ENCODE measurements at regions not wholly inside any gene's neighbourhood (a gene's known extent, or its start where the extent isn't known, plus 50 kb on each side); places are given as distances from the start of the nearest gene placed in this dataset.
"Not testable (repeated sequence)": the region's sequence is repeated elsewhere in the genome, so short reads cannot be mapped to it uniquely, and the experiment has no call there.

GRCh38 chr4:159855731-159856130 lies 752.9 kb downstream of the RAPGEF2 start:
- DNase-seq (ENCODE audit: low spot score), result no peak

- no peak for DNase-seq (ENCODE audit: low spot score)
Measured at GRCh38 chr4:159856451-159856850, 753.6 kb downstream of the RAPGEF2 start.

DNA sequence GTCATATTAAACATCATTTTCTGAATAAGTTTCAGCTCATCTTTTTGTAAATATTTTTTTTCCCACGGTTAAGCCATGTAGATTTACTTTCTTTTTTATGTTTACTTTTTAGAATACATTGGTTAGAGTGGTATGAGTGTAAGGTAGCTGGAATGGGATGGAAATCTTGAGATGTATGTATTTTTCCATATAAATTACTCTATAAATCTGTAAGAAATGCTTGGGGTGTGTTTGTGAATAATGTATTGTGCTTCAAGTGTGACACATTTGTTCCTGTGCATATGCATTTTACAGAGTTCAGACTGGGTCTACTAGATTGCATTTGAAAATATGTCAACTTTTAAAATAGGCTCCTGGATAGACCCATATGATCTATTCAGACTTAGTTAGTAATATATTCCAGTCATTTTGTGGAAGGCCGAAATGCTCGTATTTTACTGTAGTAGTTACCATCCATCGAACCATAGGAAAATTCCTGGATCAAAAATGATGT lies 756.8 kb downstream of the RAPGEF2 start:
- no peak for DNase-seq (ENCODE audit: low spot score)

- DNase-seq (ENCODE audit: low spot score), result no peak
Measured at GRCh38 chr4:159860945-159861344, 758.1 kb downstream of the RAPGEF2 start.

DNA sequence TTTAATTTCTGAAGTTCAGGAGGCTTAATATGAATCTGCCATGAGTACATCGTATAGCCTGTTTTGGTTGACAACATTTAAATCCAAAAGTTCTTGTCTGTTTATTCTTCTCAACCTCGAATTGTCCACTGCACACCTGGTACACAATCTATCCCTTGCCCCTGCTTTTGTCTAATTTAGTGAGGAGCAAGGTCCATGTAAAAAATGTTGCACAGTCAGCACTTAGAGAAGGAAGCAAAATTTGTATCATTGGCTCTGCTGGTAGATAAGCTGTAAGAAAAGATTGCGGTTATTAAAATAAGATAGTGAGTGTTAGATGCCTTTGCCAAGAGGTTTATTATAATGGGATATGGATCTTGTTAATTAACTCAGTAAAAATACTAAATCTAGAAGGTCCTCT lies 761.5 kb downstream of the RAPGEF2 start:
- DNase-seq (ENCODE audit: low spot score), result no peak

GRCh38 chr4:159867673-159868072 lies 764.8 kb downstream of the RAPGEF2 start:
- DNase-seq (ENCODE audit: low spot score), result no peak

GRCh38 chr4:159868936-159869335 lies 766.1 kb downstream of the RAPGEF2 start:
- DNase-seq (ENCODE audit: low spot score), result not testable (repeated sequence)

- no peak for DNase-seq (ENCODE audit: low spot score)
Measured at GRCh38 chr4:159871141-159871540, 768.3 kb downstream of the RAPGEF2 start.

- DNase-seq (ENCODE audit: low spot score), result no peak
Measured at GRCh38 chr4:159881158-159881557, 778.3 kb downstream of the RAPGEF2 start.

- no peak for DNase-seq (ENCODE audit: low spot score)
Measured at GRCh38 chr4:159884989-159885388, 782.1 kb downstream of the RAPGEF2 start.

DNA sequence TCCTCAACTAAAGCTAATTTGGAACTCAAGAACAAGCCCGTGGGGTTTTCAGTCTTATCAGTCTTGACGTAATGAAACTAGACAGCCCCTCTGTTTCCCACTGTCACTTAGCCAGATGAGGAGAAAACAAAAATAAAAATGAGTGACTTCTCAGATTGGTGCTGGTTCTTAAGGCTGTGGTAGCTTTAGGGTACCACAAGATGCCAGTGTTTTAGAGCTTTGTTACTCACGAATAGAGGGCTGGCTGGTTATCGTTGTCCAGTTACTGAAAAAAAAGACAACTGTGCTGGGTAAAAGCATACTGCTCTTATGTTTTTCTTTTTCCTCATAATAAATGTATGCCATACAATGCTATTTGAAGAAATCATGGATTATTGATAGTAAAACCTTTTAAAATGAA lies 796.7 kb downstream of the RAPGEF2 start:
- no peak for DNase-seq (ENCODE audit: low spot score)

DNA sequence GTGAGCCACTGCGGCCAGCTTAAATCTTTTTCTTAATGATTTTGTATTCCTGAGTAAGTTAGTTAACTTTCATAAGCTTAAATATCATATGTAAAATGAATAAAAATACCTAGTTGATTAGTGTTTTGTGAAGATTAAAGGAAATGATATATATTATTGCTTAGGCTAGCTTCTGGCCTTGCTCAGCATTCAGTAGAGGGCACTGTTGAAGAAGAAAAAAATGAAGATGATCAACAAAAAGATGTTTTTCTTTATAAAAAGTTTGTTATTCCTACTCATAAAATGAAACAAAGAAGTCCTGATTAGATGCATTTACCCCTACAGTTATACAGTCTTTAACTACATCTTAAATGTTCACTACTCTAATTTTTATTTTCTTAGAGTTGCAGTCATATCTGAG lies 797.7 kb downstream of the RAPGEF2 start:
- no peak for DNase-seq (ENCODE audit: low spot score)

GRCh38 chr4:159902648-159903047 lies 799.8 kb downstream of the RAPGEF2 start:
- no peak for DNase-seq (ENCODE audit: low spot score)

GRCh38 chr4:159904906-159905305 lies 802.0 kb downstream of the RAPGEF2 start:
- no peak for DNase-seq (ENCODE audit: low spot score)

DNA sequence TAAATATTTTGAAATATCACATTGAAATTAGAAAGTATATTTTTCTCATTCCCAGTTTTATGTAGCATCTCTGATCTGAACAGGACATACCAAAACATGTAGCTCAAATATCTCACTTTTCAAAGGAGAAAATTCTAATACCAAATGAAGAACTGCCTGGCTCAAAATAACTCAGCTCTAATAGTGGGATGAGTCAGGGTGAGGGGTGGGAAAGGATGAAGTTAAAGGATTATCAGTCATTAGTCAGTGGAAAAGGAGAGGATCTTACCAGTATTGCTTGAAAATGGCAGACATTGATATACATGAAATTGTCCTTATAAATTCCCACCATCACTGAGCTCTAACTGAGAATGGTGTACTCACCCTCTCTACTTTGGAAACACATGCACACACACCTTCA lies 803.2 kb downstream of the RAPGEF2 start:
- no peak for DNase-seq (ENCODE audit: low spot score)

DNA sequence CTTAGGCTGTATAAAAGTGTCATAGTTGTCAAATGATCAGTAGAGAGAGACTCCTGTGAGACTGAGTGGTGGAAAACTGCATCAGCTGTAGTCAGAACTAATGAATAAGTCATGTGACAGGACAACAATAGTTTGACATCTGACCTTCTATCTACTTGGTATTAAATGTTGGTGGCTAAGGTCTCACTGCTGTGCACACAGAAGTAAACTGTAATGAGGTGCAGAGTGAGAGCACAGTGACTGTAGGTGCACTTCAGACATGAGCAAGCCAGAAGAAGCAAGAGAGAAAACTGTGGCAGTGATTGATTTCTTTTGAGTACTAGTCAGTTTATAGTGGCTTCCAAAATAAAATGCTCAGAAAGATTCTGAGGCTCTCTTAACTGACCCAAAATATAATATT lies 803.6 kb downstream of the RAPGEF2 start:
- no peak for DNase-seq (ENCODE audit: low spot score)

DNA sequence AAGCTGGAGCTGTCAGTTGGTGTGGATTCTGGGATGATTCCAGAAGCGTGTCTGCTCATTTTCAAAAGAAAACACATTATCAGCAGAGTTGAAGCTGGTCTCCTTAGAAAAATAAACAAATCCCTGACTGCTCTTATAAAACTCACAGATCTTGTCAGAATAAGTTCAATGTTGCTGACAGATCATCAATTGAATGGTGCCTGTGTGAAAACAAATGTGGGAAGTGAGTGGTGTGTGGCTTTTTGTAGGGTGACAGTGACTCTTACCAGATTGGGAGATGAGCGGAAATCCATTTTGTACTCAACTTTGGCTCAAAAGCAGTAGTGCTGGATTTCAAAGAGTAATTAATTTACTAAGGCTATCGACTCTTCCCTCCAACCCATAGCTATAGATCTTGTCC lies 807.8 kb downstream of the RAPGEF2 start:
- DNase-seq (ENCODE audit: low spot score), result no peak

- no peak for DNase-seq (ENCODE audit: low spot score)
Measured at GRCh38 chr4:159922119-159922518, 819.2 kb downstream of the RAPGEF2 start.

- DNase-seq (ENCODE audit: low spot score), result no peak
Measured at GRCh38 chr4:159925770-159926169, 822.9 kb downstream of the RAPGEF2 start.

DNA sequence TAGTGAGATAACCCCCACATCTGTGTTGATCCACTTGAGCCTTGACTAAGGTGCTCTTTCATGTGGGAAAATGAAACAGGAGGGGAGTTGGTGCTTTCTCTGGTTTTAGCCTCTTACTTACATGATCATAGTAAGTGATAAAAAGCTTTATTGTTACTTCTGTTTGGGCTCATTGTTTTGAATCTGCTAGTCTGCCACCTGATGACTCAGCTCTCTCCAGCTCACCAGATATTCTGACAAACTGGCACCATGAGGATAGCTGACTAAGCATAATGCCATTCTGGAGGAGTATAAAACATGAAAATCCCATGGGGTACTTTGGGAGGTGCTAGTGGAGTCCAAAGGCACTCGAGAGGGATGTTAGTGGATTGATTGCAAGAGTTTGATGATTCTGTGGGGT lies 824.0 kb downstream of the RAPGEF2 start:
- no peak for DNase-seq (ENCODE audit: low spot score)

GRCh38 chr4:159927781-159928180 lies 824.9 kb downstream of the RAPGEF2 start:
- no peak for DNase-seq (ENCODE audit: low spot score)

GRCh38 chr4:159934602-159935001 lies 831.7 kb downstream of the RAPGEF2 start:
- not testable (repeated sequence) for DNase-seq (ENCODE audit: low spot score)

GRCh38 chr4:159937595-159937994 lies 834.7 kb downstream of the RAPGEF2 start:
- no peak for DNase-seq (ENCODE audit: low spot score)

- DNase-seq (ENCODE audit: low spot score), result not testable (repeated sequence)
Measured at GRCh38 chr4:159939681-159940080, 836.8 kb downstream of the RAPGEF2 start.

GRCh38 chr4:159941076-159941475 lies 838.2 kb downstream of the RAPGEF2 start:
- no peak for DNase-seq (ENCODE audit: low spot score)
